Calu3 (cell line): ENCODE measurements at regions not wholly inside any gene's neighbourhood (a gene's known extent, or its start where the extent isn't known, plus 50 kb on each side); places are given as distances from the start of the nearest gene placed in this dataset.
A peak's percentile ranks its signal among the peaks of the same experiment; 100 is the strongest.

Source experiments
- BruUV-seq: library from RNA; stranded (reverse); fragments of 400-500 nt; replicated peaks from 2 replicates; lab custom pipeline; 2021; lab: Mats Ljungman, UMichigan
- CTCF ChIA-PET: fragments of 300-600 bp; sonication (Branson Sonifier 250); formaldehyde crosslinking; loops from one replicate; lab custom pipeline; 2022; ENCODE audit warnings: antibody characterized with exemption; lab: Charles Lee
- DNase-seq: peaks from one replicate; pipeline ENCODE4 v3.0.0; 2022
- H3K27ac Mint-ChIP-seq: one replicate; pipeline ENCODE4 v1.8.0; 2022; ENCODE audit warnings: mixed read lengths; ENCODE audit not compliant: unreplicated experiment
- H3K27me3 Mint-ChIP-seq: one replicate; pipeline ENCODE4 v1.8.0; 2022; ENCODE audit warnings: mixed read lengths; ENCODE audit not compliant: unreplicated experiment
- H3K36me3 Mint-ChIP-seq: one replicate; pipeline ENCODE4 v1.8.0; 2022; ENCODE audit warnings: mild to moderate bottlenecking, moderate library complexity, mixed read lengths; ENCODE audit not compliant: insufficient read depth, unreplicated experiment
- H3K4me1 Mint-ChIP-seq: one replicate; pipeline ENCODE4 v1.8.0; 2022; ENCODE audit warnings: mild to moderate bottlenecking, low read depth, mixed read lengths; ENCODE audit not compliant: unreplicated experiment
- H3K4me3 Mint-ChIP-seq: one replicate; pipeline ENCODE4 v1.8.0; 2022; ENCODE audit warnings: mild to moderate bottlenecking, low read depth, moderate library complexity, mixed read lengths; ENCODE audit not compliant: unreplicated experiment
- H3K9me3 Mint-ChIP-seq: one replicate; pipeline ENCODE4 v1.8.0; 2022; ENCODE audit warnings: low read depth, mixed read lengths; ENCODE audit not compliant: unreplicated experiment
- CTCF ChIP-seq: fragments of 200-600 bp; IDR thresholded peaks from one replicate; pipeline ENCODE4 v1.8.0; 2022; ENCODE audit warnings: antibody characterized with exemption; ENCODE audit not compliant: unreplicated experiment
- intact Hi-C: fragments of 100-400 bp; cut with micrococcal nuclease; formaldehyde crosslinking; loops from one replicate; pipeline ENCODE4 v1.10.0; 2022; ENCODE audit not compliant: unreplicated experiment

- BruUV-seq, result no TSS peak
Observed at GRCh38 chr6:149127212-149127611, 190.3 kb upstream of the TAB2 start.

GRCh38 chr6:149128489-149129145 lies 188.9 kb upstream of the TAB2 start:
- intact Hi-C loops, result no loop called here
- H3K9me3 Mint-ChIP-seq, result peaks cover 5% of the 10 kb centered on the region
- BruUV-seq, result no TSS peak

More at GRCh38 chr6:149127212-149127611, 190.3 kb upstream of the TAB2 start:
- CTCF ChIA-PET, result no interaction called here
- TF ChIP-seq CTCF, result no peak
- intact Hi-C loops, result no loop called here
- Mint-ChIP-seq H3K27me3 (no peaks in the 10 kb centered on the region), H3K36me3 (no peaks in the 10 kb centered on the region), H3K27ac (no peak overlapping the region), H3K4me3 (no peak overlapping the region), H3K9me3 (peaks cover 3% of the 10 kb centered on the region), H3K4me1 (peaks cover 20% of the 10 kb centered on the region)
- DNase-seq, result no peak

GRCh38 chr6:149129371-149130077 lies 188.0 kb upstream of the TAB2 start:
- H3K4me3 Mint-ChIP-seq, result no peak overlapping the region
- H3K9me3 Mint-ChIP-seq, result peaks cover 2% of the 10 kb centered on the region
- no peak overlapping the region for H3K27ac Mint-ChIP-seq
- no peak for TF ChIP-seq CTCF
- intact Hi-C loops, result no loop called here
- DNase-seq, result no peak
- no peaks in the 10 kb centered on the region for H3K36me3 Mint-ChIP-seq
- H3K27me3 Mint-ChIP-seq, result no peaks in the 10 kb centered on the region
- CTCF ChIA-PET, result no interaction called here
- H3K4me1 Mint-ChIP-seq, result peaks cover 25% of the 10 kb centered on the region
- no TSS peak for BruUV-seq

More at GRCh38 chr6:149128489-149129145, 188.9 kb upstream of the TAB2 start:
- Mint-ChIP-seq H3K36me3 (no peaks in the 10 kb centered on the region), H3K27me3 (no peaks in the 10 kb centered on the region), H3K4me3 (no peak overlapping the region), H3K4me1 (peaks cover 25% of the 10 kb centered on the region), H3K27ac (peak overlapping the region; percentile 12)
- no peak for TF ChIP-seq CTCF
- DNase-seq, result no peak
- CTCF ChIA-PET, result no interaction called here

GRCh38 chr6:149130090-149130489 lies 187.4 kb upstream of the TAB2 start:
- H3K27ac Mint-ChIP-seq, result no peak overlapping the region
- no TSS peak for BruUV-seq
- intact Hi-C loops, result no loop called here
- CTCF ChIA-PET, result no interaction called here
- TF ChIP-seq CTCF, result no peak
- peaks cover 25% of the 10 kb centered on the region for H3K4me1 Mint-ChIP-seq
- H3K4me3 Mint-ChIP-seq, result no peak overlapping the region
- H3K9me3 Mint-ChIP-seq, result peaks cover 2% of the 10 kb centered on the region
- no peaks in the 10 kb centered on the region for H3K36me3 Mint-ChIP-seq
- H3K27me3 Mint-ChIP-seq, result no peaks in the 10 kb centered on the region
- no peak for DNase-seq
